Duodenal mucosa (tissue), 2 donors: ENCODE measurements at regions not wholly inside any gene's neighbourhood (a gene's known extent, or its start where the extent isn't known, plus 50 kb on each side); places are given as distances from the start of the nearest gene placed in this dataset.
"Not testable (repeated sequence)": the region's sequence is repeated elsewhere in the genome, so short reads cannot be mapped to it uniquely, and the experiment has no call there.

Experiments used
- H3K27ac ChIP-seq: one replicate; pipeline ENCODE4 v1.7.0; 2013; ENCODE audit warnings: low read depth, low read length
- H3K27me3 ChIP-seq, 2 donors: one replicate each; pipeline ENCODE4 v1.7.0; 2013; ENCODE audit warnings: low read length in 2 of 2, control low read depth in 1 of 2; ENCODE audit not compliant: insufficient read depth in 2 of 2, control insufficient read depth in 1 of 2
- H3K36me3 ChIP-seq, 2 donors: one replicate each; pipeline ENCODE4 v1.7.0; 2013; ENCODE audit warnings: low read length in 2 of 2, control low read depth in 1 of 2; ENCODE audit not compliant: insufficient read depth in 2 of 2, control insufficient read depth in 1 of 2
- H3K4me1 ChIP-seq, 2 donors: one replicate each; pipeline ENCODE4 v1.7.0; 2013; ENCODE audit warnings: low read length in 2 of 2, control low read depth in 1 of 2; ENCODE audit not compliant: insufficient read depth in 2 of 2, control insufficient read depth in 1 of 2
- H3K4me3 ChIP-seq, 2 donors: one replicate each; pipeline ENCODE4 v1.7.0; 2013; ENCODE audit warnings: low read length in 2 of 2, low read depth in 1 of 2
- H3K9ac ChIP-seq, 2 donors: one replicate each; pipeline ENCODE4 v1.7.0; 2013; ENCODE audit warnings: low read length in 2 of 2, low read depth in 1 of 2
- H3K9me3 ChIP-seq, 2 donors: one replicate each; pipeline ENCODE4 v1.7.0; 2013; ENCODE audit warnings: low read length in 2 of 2, control low read depth in 1 of 2; ENCODE audit not compliant: control insufficient read depth in 1 of 2

- Histone ChIP-seq H3K36me3 (no peaks in the 10 kb centered on the region), H3K27ac (no peak overlapping the region), H3K4me1 (no peaks in the 10 kb centered on the region), H3K27me3 (no peaks in the 10 kb centered on the region), H3K9ac (no peak overlapping the region), H3K4me3 (no peak overlapping the region), H3K9me3 (no peaks in the 10 kb centered on the region)
Observed at GRCh38 chr1:72431810-72432209, 149.5 kb upstream of the NEGR1 start.

- H3K9me3 ChIP-seq, H3K4me1 ChIP-seq, H3K27me3 ChIP-seq, H3K36me3 ChIP-seq, H3K27ac ChIP-seq, H3K4me3 ChIP-seq, H3K9ac ChIP-seq: not testable (repeated sequence)
Observed at GRCh38 chr1:72428276-72428675, 145.9 kb upstream of the NEGR1 start.

- H3K9me3 ChIP-seq = peaks cover 0 to 2% of the 10 kb centered on the region in 2 donors
- H3K4me1 ChIP-seq = no peaks in the 10 kb centered on the region
- H3K9ac ChIP-seq = no peak overlapping the region
- H3K27ac ChIP-seq = no peak overlapping the region
- H3K36me3 ChIP-seq = no peaks in the 10 kb centered on the region
- no peak overlapping the region for H3K4me3 ChIP-seq
- no peaks in the 10 kb centered on the region for H3K27me3 ChIP-seq
Observed at GRCh38 chr1:72419229-72419628, 136.9 kb upstream of the NEGR1 start.

GRCh38 chr1:72412286-72412685 lies 129.9 kb upstream of the NEGR1 start:
- no peaks in the 10 kb centered on the region for H3K36me3 ChIP-seq
- no peak overlapping the region for H3K9ac ChIP-seq
- H3K27me3 ChIP-seq = no peaks in the 10 kb centered on the region
- H3K27ac ChIP-seq = no peak overlapping the region
- H3K4me3 ChIP-seq = no peak overlapping the region
- no peaks in the 10 kb centered on the region for H3K4me1 ChIP-seq
- no peaks in the 10 kb centered on the region for H3K9me3 ChIP-seq

DNA sequence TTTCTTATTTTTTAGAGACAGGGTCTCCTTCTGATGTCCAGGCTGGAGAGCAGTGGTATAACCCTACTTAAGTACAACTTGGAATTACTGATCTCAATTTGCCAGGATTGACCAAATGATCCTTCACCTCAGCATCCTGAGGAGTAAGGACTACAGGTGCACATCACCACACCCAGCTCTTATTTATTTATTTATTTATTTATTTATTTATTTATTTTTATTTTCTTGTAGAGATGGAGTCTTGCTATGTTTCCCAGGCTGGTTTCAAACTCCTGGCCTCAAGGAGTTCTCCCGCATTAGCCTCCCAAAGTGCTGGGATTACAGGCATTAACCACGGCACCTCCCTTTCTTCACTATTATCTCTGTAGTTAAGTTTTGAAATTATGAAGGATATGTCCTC lies 117.5 kb upstream of the NEGR1 start:
- Histone ChIP-seq H3K4me1 (no peaks in the 10 kb centered on the region), H3K9ac (no peak overlapping the region), H3K36me3 (no peaks in the 10 kb centered on the region), H3K27me3 (no peaks in the 10 kb centered on the region), H3K9me3 (no peaks in the 10 kb centered on the region), H3K4me3 (no peak overlapping the region), H3K27ac (no peak overlapping the region)

- Histone ChIP-seq H3K4me1 (no peaks in the 10 kb centered on the region), H3K9me3 (no peaks in the 10 kb centered on the region), H3K27ac (no peak overlapping the region), H3K27me3 (no peaks in the 10 kb centered on the region), H3K4me3 (no peak overlapping the region), H3K9ac (no peak overlapping the region), H3K36me3 (no peaks in the 10 kb centered on the region)
Observed at GRCh38 chr1:72397786-72398185, 115.4 kb upstream of the NEGR1 start.

DNA sequence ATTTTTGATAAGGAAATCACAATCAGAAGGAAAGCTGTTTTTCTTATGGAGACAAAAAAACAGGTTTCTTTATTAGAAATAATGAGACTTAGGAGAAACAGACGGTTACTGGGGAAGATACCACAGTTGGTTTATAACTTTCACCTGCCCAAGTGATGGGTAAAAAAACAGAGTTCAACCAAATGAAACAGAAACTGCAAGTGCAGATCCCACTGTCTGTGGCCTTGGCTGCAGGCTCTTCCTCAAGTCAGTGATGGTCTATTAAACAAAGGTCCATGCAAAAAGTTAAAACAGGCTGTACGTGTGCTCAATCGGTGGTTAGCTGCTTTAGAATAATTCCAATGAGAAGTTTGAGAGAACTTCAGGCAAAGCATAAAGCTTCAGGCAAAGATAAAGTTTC lies 112.1 kb upstream of the NEGR1 start:
- no peak overlapping the region for H3K4me3 ChIP-seq
- H3K27me3 ChIP-seq = no peaks in the 10 kb centered on the region
- no peaks in the 10 kb centered on the region for H3K9me3 ChIP-seq
- no peak overlapping the region for H3K9ac ChIP-seq
- H3K4me1 ChIP-seq = no peaks in the 10 kb centered on the region
- H3K36me3 ChIP-seq = no peaks in the 10 kb centered on the region
- no peak overlapping the region for H3K27ac ChIP-seq

DNA sequence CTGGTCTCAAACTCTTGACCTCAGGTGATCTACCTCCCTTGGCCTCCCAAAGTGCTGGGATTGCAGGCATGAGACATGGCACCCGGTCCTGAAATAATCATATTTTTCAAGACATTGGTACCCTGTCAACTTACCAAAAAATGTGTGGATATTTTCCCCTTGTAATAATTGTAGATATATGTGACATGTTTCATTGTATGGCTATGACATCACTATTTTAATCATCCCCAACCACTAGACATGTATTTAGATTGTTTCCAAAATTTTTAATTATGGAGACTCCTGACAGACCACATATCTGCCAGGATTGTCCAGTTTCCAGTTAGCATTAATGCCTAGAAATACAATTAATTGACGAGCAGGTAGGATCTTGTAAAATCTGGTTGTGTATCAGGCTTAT lies 96.7 kb upstream of the NEGR1 start:
- no peaks in the 10 kb centered on the region for H3K4me1 ChIP-seq
- H3K9ac ChIP-seq = no peak overlapping the region
- peaks cover 0 to 2% of the 10 kb centered on the region in 2 donors for H3K9me3 ChIP-seq
- no peak overlapping the region for H3K27ac ChIP-seq
- H3K4me3 ChIP-seq = no peak overlapping the region
- no peaks in the 10 kb centered on the region for H3K36me3 ChIP-seq
- no peaks in the 10 kb centered on the region for H3K27me3 ChIP-seq

GRCh38 chr1:72375226-72375625 lies 92.9 kb upstream of the NEGR1 start:
- no peak overlapping the region for H3K4me3 ChIP-seq
- no peak overlapping the region for H3K9ac ChIP-seq
- no peaks in the 10 kb centered on the region for H3K4me1 ChIP-seq
- H3K27me3 ChIP-seq = no peaks in the 10 kb centered on the region
- no peak overlapping the region for H3K27ac ChIP-seq
- H3K36me3 ChIP-seq = no peaks in the 10 kb centered on the region
- no peaks in the 10 kb centered on the region for H3K9me3 ChIP-seq

DNA sequence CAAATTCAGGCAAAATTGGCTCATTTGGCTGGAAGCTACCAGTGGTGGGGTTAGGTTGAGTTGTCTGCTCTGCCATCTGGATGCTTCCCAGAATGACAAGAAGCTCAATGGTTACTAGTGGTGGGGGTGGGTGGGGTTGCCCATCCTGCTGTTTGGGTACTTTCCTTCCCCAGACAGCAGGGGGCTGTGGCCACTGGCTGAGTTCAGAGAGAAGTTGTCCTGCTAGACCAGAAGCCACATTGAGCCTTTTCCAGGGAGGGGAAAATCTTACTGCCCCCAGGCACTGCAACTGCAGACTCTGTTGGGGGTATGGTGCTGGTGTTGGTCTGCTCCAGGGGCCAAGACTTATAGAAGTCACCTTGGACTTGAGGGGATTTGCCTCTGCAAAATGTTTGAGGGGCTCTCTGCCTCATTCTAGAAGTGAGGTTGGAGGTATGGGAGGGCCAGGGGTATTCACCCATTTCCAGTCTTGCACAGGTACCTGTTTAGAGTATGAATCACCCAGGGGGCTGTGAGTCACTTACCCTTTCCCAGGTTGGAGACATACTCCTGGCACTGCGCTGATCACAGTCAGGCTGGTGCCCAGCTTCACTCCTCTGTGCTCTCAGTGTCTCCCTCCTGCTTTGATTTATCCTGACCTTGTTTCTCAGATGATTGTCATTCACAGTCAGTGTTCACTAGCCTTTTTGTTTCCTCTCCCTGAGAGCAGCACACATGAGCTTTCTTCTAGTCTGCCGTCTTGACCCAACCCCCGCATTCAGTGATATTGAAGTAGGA lies 89.1 kb upstream of the NEGR1 start:
- H3K4me3 ChIP-seq = no peak overlapping the region
- H3K9me3 ChIP-seq = no peaks in the 10 kb centered on the region
- H3K4me1 ChIP-seq = no peaks in the 10 kb centered on the region
- H3K9ac ChIP-seq = no peak overlapping the region
- H3K27me3 ChIP-seq = no peaks in the 10 kb centered on the region
- no peak overlapping the region for H3K27ac ChIP-seq
- H3K36me3 ChIP-seq = no peaks in the 10 kb centered on the region

DNA sequence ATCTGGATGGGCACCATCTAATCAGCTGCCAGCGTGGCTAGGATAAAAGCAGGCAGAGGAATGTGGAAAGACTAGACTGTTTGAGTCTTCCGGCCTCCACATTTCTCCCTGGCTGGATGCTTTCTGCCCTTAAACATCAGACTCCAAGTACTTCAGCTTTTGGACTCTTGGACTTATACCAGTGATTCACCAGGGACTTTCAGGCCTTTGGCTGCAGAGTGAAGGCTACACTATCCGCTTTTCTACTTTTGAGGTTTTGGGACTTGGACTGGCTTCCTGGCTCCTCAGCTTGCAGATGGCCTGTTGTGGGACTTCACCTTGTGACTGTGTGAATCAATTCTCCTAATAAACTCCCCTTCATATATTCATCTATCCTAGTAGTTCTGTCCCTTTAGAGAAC lies 88.5 kb upstream of the NEGR1 start:
- H3K9ac ChIP-seq, H3K27me3 ChIP-seq, H3K36me3 ChIP-seq, H3K4me3 ChIP-seq, H3K4me1 ChIP-seq, H3K9me3 ChIP-seq, H3K27ac ChIP-seq: not testable (repeated sequence)
